NB4 (cell line): ENCODE measurements at regions not wholly inside any gene's neighbourhood (a gene's known extent, or its start where the extent isn't known, plus 50 kb on each side); places are given as distances from the start of the nearest gene placed in this dataset.

Experiments
- DNase-seq: peaks from one replicate; pipeline ENCODE4 v3.0.0; 2010; ENCODE audit warnings: low read depth
- H3K4me3 ChIP-seq: one replicate; pipeline ENCODE4 v1.5.1; 2011; ENCODE audit warnings: mild to moderate bottlenecking, low read depth, low read length, moderate library complexity
- MYC ChIP-seq: IDR thresholded peaks from 2 replicates; pipeline ENCODE4 v1.6.1; 2011; ENCODE audit warnings: low read depth, low read length
- POLR2A ChIP-seq: IDR thresholded peaks from 2 replicates; pipeline ENCODE4 v1.6.1; 2011; ENCODE audit warnings: mild to moderate bottlenecking; ENCODE audit not compliant: insufficient read length; ENCODE audit errors: extremely low read depth
- TF ChIP-seq, protein P1 (sequence below): IDR thresholded peaks from 2 replicates; pipeline ENCODE4 v1.6.1; 2011; ENCODE audit warnings: low read depth, low read length
- TF ChIP-seq, protein P2 (sequence below): IDR thresholded peaks from one replicate; pipeline ENCODE4 v1.5.1; 2012; ENCODE audit warnings: low read depth, low read length

DNA sequence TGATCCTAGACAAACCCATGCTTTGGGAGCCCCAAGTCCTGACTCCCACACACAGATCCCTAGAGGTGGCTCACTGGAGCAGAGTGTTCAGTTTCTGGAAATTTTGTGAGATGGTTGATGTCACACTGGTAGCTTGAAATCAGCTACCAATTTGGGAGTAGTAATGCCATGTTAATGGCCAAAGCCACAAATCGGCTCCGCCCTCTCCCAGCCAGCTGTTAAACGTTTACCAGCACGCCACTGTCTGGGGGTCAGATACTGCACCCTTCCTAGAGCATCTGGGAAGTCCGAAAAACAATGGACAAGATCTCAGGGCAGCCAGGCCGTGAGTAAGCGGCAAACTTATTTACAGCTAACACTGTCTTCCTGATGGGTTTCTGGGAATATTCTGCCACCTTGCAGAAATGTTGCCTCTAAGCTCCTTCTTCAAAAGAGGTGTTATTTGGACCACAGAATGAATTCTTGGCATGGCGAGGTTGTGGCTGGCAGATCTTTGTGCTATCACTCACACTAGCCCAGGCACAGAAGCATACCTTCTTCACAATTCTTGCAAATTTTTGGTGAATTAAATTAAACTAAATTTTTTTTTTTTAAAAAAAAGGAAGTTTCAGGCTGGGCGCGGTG, 60.2 kb upstream of the FZD7 start:
- no peak for DNase-seq
- TF ChIP-seq, protein P1, sequence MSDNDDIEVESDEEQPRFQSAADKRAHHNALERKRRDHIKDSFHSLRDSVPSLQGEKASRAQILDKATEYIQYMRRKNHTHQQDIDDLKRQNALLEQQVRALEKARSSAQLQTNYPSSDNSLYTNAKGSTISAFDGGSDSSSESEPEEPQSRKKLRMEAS: no peak
- TF ChIP-seq, protein P2, sequence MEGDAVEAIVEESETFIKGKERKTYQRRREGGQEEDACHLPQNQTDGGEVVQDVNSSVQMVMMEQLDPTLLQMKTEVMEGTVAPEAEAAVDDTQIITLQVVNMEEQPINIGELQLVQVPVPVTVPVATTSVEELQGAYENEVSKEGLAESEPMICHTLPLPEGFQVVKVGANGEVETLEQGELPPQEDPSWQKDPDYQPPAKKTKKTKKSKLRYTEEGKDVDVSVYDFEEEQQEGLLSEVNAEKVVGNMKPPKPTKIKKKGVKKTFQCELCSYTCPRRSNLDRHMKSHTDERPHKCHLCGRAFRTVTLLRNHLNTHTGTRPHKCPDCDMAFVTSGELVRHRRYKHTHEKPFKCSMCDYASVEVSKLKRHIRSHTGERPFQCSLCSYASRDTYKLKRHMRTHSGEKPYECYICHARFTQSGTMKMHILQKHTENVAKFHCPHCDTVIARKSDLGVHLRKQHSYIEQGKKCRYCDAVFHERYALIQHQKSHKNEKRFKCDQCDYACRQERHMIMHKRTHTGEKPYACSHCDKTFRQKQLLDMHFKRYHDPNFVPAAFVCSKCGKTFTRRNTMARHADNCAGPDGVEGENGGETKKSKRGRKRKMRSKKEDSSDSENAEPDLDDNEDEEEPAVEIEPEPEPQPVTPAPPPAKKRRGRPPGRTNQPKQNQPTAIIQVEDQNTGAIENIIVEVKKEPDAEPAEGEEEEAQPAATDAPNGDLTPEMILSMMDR: no peak
- no peak overlapping the region for H3K4me3 ChIP-seq

DNA sequence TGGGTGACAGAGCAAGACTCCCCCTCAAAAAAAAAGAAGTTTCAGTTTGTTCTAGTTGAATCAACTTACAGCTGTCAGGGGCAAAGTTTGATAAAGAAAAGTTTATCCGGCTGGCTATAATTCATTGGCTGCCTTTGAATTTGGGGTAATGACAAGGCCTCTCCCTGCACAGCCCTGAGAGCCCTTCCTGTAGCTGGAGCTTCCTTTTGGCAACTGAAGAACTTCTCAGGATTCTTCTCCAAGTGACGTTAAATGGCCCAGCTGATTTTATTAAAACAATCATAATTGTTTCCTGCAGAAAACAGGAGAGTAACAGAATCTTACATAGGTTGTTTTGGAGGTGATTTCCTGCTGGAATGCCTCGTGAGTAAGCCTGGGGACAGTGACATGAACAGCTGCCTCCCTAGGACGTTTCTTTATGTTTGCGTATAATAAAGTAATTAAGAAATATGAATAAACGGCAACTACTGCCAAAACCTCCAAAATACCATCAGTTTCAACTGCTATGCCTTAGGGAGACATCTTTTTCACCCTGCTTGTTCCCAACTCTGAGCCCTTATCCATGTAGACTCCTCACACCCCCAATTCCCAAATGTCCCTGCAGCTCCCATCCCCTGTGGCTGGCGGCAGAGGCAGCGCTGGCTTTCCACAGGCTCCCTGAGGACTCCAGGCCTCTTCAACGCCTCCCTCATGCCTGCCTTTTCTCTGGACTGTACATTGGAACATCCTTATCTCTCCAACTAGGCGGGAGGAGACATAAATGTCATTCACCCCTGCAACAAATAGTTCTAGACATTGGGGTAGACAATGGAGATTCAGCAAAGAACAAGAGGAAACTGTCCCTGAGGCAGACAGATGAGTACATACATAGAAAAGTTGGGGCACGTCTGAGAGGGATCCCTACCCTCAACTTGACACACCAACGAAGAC, 59.2 kb upstream of the FZD7 start:
- H3K4me3 ChIP-seq: no peak overlapping the region
- TF ChIP-seq MYC (no peak), POLR2A (no peak)
- TF ChIP-seq, protein P2: no peak
- TF ChIP-seq, protein P1: no peak
- peak; percentile 39 for DNase-seq

DNA sequence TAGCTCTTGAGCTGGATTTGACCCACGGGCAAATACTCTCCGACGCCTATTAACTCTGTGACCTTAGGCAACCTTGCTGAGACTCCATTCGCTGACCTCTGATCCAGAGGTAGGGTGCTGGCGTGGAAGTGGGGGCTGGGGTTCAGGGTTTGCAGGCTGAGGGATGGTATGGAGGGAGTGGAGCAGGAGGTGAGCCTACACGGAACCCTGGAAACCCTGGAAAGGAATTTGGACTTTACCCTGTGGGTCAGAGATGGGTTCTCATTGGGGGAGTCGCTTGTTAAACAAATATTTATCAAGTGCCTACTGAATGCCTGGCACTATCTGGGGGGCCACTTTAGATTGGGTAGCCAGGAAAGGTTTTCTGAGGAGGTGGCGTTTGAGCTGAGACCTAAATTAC, 58.2 kb upstream of the FZD7 start:
- TF ChIP-seq, protein P2: no peak
- TF ChIP-seq, protein P1: no peak
- DNase-seq: no peak
- no peak overlapping the region for H3K4me3 ChIP-seq

DNA sequence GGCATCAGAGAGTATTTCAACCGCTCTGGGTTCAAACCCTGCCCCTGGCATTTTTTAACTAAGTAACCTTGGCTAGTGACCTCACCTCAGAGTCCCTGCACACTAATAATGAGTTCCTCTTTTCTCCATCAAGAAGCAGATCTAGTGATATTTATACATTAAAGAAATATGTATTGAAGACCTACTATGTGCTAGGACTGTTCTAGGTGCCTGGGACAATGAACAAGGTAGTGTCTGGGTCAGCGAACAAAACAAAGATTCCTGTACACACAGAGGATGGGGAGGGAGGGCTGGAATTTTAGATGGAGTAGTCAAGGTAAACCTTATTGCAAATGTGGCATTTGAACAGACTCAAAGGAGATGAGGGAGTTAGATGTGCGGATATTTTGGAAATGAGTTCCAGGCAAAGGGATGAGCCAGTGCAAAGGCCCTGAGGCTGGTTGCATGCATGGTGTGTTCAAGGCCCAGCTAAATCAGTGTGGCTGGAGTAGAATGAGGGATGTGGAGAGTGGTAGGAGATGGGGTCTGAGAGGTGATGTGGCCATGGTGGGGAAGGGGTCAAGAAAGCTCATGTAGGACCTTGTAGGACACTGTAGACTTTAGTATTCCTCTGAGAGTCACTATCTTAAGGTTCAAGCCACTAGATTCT, 57.6 kb upstream of the FZD7 start:
- DNase-seq: no peak
- no peak for TF ChIP-seq MYC
- H3K4me3 ChIP-seq: no peak overlapping the region

DNA sequence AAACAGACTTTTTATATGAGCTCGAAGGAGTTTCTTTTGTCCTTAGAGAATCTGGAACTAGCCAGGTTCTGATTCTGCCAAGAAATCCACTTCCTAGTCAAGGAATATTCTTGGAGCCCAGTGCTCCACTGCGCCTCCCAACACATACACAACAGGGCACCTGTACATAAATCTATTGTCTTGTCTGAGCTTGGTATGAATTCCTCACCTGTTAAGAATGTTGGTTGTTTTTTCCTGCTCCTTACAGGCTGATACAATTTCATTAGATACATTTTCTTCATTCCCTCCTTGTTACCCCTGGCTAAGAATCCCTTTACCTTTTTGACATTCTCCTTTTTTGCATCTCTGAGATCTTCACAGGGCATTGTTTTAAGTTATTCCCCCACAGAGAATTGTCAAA, 56.0 kb upstream of the FZD7 start:
- no peak for DNase-seq
- H3K4me3 ChIP-seq: no peak overlapping the region
- TF ChIP-seq MYC (no peak), POLR2A (no peak)
- TF ChIP-seq, protein P1: no peak
- TF ChIP-seq, protein P2: no peak

DNA sequence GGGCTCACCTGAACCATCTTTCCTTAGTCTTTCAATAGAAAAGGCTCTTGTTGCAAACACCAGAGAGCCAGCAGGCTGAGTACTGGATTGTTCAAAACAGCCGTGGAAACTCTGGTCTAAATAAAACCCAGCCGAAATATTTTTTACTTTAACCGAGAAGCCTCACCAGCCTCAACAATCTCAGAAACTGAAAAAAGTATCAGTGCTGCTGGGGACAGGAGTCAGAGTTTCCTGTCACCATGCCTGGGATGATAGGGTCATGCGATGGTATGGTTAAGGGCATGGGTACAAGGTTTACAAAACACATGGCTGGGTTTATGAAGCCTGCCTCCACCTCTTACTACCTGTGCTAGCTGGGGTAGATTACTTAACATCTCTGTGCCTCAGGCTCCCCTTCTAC, 55.3 kb upstream of the FZD7 start:
- H3K4me3 ChIP-seq: no peak overlapping the region
- no peak for DNase-seq
- TF ChIP-seq, protein P2: no peak
- TF ChIP-seq, protein P1: no peak
- TF ChIP-seq MYC (no peak), POLR2A (no peak)
